ENCODE measurements at regions not wholly inside any gene's neighbourhood (a gene's known extent, or its start where the extent isn't known, plus 50 kb on each side); places are given as distances from the start of the nearest gene placed in this dataset.

GRCh38 chr10:61529208-61529607 is 76.0 kb upstream of the TMEM26 start (continued):
- TF ChIP-seq ETS1 (conservative IDR thresholded peaks at IDR 0.05; ENCODE audit: control insufficient read depth, low read depth, low read length): no peak
- no peak for TF ChIP-seq ZNF785 (CRISPR knock-in tag; IDR thresholded peaks at IDR 0.05)

- Histone ChIP-seq H3K9me3 (replicated peaks; ENCODE audit: control insufficient read depth, insufficient read depth, low read depth, low read length) (no peaks in the 10 kb centered on the region), H3K9ac (ENCODE audit: insufficient read depth in 1 of 2, low read depth in 2 of 2, low read length in 2 of 2) (no peak overlapping the region), H3K4me2 (ENCODE audit: insufficient read depth, low read length) (no peak overlapping the region), H2AFZ (ENCODE audit: low read depth, low read length) (no peak overlapping the region), H3K36me3 (ENCODE audit: control insufficient read depth, insufficient read depth, low read length) (no peaks in the 10 kb centered on the region), H3K27ac (ENCODE audit: extremely low read depth, low read depth, low read length) (no peak overlapping the region), H3K4me1 (replicated peaks in 1 of 2; ENCODE audit: control insufficient read depth in 2 of 2, insufficient read depth in 2 of 2, low read length in 2 of 2) (no peaks in the 10 kb centered on the region), H3K27me3 (ENCODE audit: control insufficient read depth in 2 of 2, insufficient read depth in 2 of 2, low read length in 2 of 2) (peaks cover 0 to 8% of the 10 kb centered on the region in 2 experiments; a peak in 3 of 5 replicates), H3K9me1 (ENCODE audit: control insufficient read depth, insufficient read depth, low read length) (no peaks in the 10 kb centered on the region), H3K4me3 (no peak overlapping the region), H4K20me1 (replicated peaks; ENCODE audit: control insufficient read depth, insufficient read depth, low read length) (no peaks in the 10 kb centered on the region), H3K79me2 (ENCODE audit: control insufficient read depth, insufficient read depth, low read length) (no peaks in the 10 kb centered on the region)
- POLR2A ChIA-PET: no interaction called here
- CTCF ChIA-PET (ENCODE audit: low intra/inter-chr PET ratio): no interaction called here
- TF ChIP-seq ILF3 (IDR thresholded peaks at IDR 0.05; ENCODE audit: borderline replicate concordance): no peak
- TF ChIP-seq GATAD2A (IDR thresholded peaks at IDR 0.05): no peak
- no peak for TF ChIP-seq SREBF2 (CRISPR knock-in tag; IDR thresholded peaks at IDR 0.05)
- no peak for TF ChIP-seq EGR1 (conservative IDR thresholded peaks at IDR 0.05)
- no peak for TF ChIP-seq GATAD2B (IDR thresholded peaks at IDR 0.05; ENCODE audit: borderline replicate concordance)
- no peak for TF ChIP-seq SMARCC2 (IDR thresholded peaks at IDR 0.05; ENCODE audit: low read depth)
- TF ChIP-seq CC2D1A (IDR thresholded peaks at IDR 0.05): no peak
- no peak for TF ChIP-seq KLF10 (CRISPR knock-in tag; IDR thresholded peaks at IDR 0.05)
- no peak for TF ChIP-seq EP400 (IDR thresholded peaks at IDR 0.05)
- no peak for TF ChIP-seq TEAD1 (CRISPR knock-in tag; IDR thresholded peaks at IDR 0.05)
- no peak for TF ChIP-seq HDAC3 (IDR thresholded peaks at IDR 0.05; ENCODE audit: borderline replicate concordance, partially characterized antibody)
- TF ChIP-seq SP2 (IDR thresholded peaks at IDR 0.05; ENCODE audit: extremely low read depth, low read depth, low read length, poor library complexity, severe bottlenecking): no peak
- no peak for TF ChIP-seq MIER1 (IDR thresholded peaks at IDR 0.05; ENCODE audit: low read depth)
- no peak for TF ChIP-seq RBM34 (IDR thresholded peaks at IDR 0.05; ENCODE audit: borderline replicate concordance, insufficient read depth, low read length)
- TF ChIP-seq RBM25 (IDR thresholded peaks at IDR 0.05; ENCODE audit: low read depth, low read length, severe bottlenecking): no peak
- TF ChIP-seq KLF13 (tag; IDR thresholded peaks at IDR 0.05; ENCODE audit: borderline replicate concordance, low read depth): no peak
- no peak for TF ChIP-seq SAFB (IDR thresholded peaks at IDR 0.05; ENCODE audit: borderline replicate concordance, low read depth, low read length)
- DNase-seq (ENCODE audit: extremely low read depth in 1 of 4, low spot score in 3 of 4): no peak
- BruUV-seq (replicated peaks): no TSS peak
- ATAC-seq: no peak
- no peak for FAIRE-seq
- intact Hi-C loops (cut with micrococcal nuclease): no loop called here
- WGBS (ENCODE audit: insufficient coverage, low coverage, missing lambda C conversion rate): 0% methylated on average over 2 of the region's 2 CpGs
- in situ Hi-C loops (cut with MboI): no loop called here
Observed at GRCh38 chr10:61503051-61503450, 49.9 kb upstream of the TMEM26 start.

Measured in K562 (cell line).